ENCODE measurements at regions not wholly inside any gene's neighbourhood (a gene's known extent, or its start where the extent isn't known, plus 50 kb on each side); places are given as distances from the start of the nearest gene placed in this dataset.

DNA sequence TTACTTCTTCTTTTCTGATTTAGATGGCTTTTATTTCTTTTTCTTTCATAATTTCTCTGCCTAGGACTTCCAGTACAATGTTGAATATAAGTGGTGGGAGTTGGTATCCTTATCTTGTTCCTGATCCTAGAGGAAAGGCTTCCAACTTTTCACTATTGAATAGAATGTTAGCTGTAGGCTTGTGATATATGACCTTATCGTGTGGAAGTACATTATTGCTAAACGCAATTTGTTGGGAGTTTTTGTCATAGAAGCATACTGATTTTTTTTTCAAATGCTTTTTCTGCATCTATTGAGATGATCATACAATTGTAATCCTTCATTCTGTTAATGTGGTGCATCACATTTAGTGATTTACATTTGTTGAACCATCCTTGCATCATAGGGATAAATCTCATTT, 79.5 kb downstream of the FASLG start:
- Histone ChIP-seq H3K9me3 (ENCODE audit: control insufficient read depth, low read depth, low read length) (no peaks in the 10 kb centered on the region), H3K79me2 (ENCODE audit: control insufficient read depth, insufficient read depth, low read length) (no peaks in the 10 kb centered on the region), H3K36me3 (ENCODE audit: control insufficient read depth in 2 of 2, extremely low read depth in 1 of 2, insufficient read depth in 2 of 2, low read length in 2 of 2) (no peaks in the 10 kb centered on the region), H3K9ac (ENCODE audit: control insufficient read depth, extremely low read depth, insufficient read depth, low read length) (no peak overlapping the region), H3K4me2 (ENCODE audit: control insufficient read depth, extremely low read depth, insufficient read depth, low read depth, low read length) (no peak overlapping the region), H3K27ac (ENCODE audit: control insufficient read depth, insufficient read depth, low read length) (no peak overlapping the region), H4K20me1 (ENCODE audit: control insufficient read depth, extremely low read depth, insufficient read depth, low read length) (no peaks in the 10 kb centered on the region), H3K9me1 (ENCODE audit: control insufficient read depth, extremely low read depth, insufficient read depth, low read length) (no peaks in the 10 kb centered on the region), H3K4me3 (ENCODE audit: control insufficient read depth in 2 of 3, extremely low read depth in 1 of 3, insufficient read depth in 2 of 3, low read depth in 1 of 3, low read length in 3 of 3) (no peak overlapping the region), H2AFZ (ENCODE audit: control insufficient read depth, low read length) (no peak overlapping the region), H3K27me3 (ENCODE audit: control insufficient read depth, extremely low read depth, insufficient read depth, low read length) (no peaks in the 10 kb centered on the region), H3K4me1 (ENCODE audit: control insufficient read depth, extremely low read depth, insufficient read depth, low read length) (no peaks in the 10 kb centered on the region)
- no peak for FAIRE-seq
- TF ChIP-seq EZH2 (IDR thresholded peaks at IDR 0.05; ENCODE audit: low read length) = no peak
- dilution Hi-C loops (cut with MboI; ENCODE audit: extremely low pct_ligation_motif_present, low sequenced_read_pairs) = no loop called here
- no peak for DNase-seq (ENCODE audit: low read depth, low spot score)

DNA sequence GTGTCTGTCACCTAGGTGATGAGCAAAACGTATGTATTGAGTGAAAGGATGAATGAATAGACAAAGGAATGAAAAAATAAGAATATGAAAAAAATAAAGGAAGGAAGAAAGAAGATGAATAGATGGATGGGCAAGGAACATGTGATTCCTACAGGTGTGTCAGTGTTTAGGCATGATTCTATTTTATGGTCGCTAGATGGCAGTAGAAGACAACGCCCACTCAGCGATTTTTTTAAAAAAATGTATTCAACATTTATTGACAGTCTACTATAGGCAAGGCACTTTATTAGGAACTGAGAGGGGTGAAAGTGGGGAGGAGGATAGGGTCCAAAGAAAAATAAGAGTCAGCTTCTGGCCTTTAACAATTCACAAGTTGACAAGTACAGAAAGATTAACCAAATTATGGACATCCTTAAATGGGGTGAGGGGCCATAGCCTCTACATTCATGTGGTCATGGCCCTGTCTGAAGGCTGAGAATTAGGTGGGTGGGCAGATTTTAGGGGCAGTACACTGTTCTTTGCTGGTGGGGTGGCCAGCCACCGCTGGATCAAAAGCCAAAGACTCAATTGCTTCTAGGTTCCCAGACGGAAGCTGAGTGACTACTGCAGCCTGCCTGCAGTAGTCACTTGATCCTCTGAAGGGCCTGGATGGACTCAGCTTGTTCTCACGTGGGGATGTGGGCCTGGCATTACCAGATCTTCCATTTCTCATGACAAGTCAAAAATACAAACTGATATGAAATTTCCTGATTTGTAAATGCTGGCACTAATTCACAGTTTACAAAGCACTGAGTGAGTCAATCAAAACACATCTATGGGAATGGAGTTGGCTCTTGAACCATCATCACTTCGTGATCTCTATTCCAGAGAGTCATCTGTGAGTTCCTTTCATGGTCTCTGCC, 83.9 kb downstream of the FASLG start:
- Histone ChIP-seq H3K9ac (ENCODE audit: control insufficient read depth, extremely low read depth, insufficient read depth, low read length) (no peak overlapping the region), H3K27me3 (ENCODE audit: control insufficient read depth, extremely low read depth, insufficient read depth, low read length) (no peaks in the 10 kb centered on the region), H3K9me1 (ENCODE audit: control insufficient read depth, extremely low read depth, insufficient read depth, low read length) (no peaks in the 10 kb centered on the region), H3K79me2 (ENCODE audit: control insufficient read depth, insufficient read depth, low read length) (no peaks in the 10 kb centered on the region), H3K4me3 (ENCODE audit: control insufficient read depth in 2 of 3, extremely low read depth in 1 of 3, insufficient read depth in 2 of 3, low read depth in 1 of 3, low read length in 3 of 3) (no peak overlapping the region), H2AFZ (ENCODE audit: control insufficient read depth, low read length) (no peak overlapping the region), H4K20me1 (ENCODE audit: control insufficient read depth, extremely low read depth, insufficient read depth, low read length) (no peaks in the 10 kb centered on the region), H3K4me1 (ENCODE audit: control insufficient read depth, extremely low read depth, insufficient read depth, low read length) (peaks cover 17% of the 10 kb centered on the region), H3K4me2 (ENCODE audit: control insufficient read depth, extremely low read depth, insufficient read depth, low read depth, low read length) (no peak overlapping the region), H3K36me3 (ENCODE audit: control insufficient read depth in 2 of 2, extremely low read depth in 1 of 2, insufficient read depth in 2 of 2, low read length in 2 of 2) (no peaks in the 10 kb centered on the region), H3K9me3 (ENCODE audit: control insufficient read depth, low read depth, low read length) (no peaks in the 10 kb centered on the region), H3K27ac (ENCODE audit: control insufficient read depth, insufficient read depth, low read length) (no peak overlapping the region)
- no peak for DNase-seq (ENCODE audit: low read depth, low spot score)
- TF ChIP-seq, protein P1, sequence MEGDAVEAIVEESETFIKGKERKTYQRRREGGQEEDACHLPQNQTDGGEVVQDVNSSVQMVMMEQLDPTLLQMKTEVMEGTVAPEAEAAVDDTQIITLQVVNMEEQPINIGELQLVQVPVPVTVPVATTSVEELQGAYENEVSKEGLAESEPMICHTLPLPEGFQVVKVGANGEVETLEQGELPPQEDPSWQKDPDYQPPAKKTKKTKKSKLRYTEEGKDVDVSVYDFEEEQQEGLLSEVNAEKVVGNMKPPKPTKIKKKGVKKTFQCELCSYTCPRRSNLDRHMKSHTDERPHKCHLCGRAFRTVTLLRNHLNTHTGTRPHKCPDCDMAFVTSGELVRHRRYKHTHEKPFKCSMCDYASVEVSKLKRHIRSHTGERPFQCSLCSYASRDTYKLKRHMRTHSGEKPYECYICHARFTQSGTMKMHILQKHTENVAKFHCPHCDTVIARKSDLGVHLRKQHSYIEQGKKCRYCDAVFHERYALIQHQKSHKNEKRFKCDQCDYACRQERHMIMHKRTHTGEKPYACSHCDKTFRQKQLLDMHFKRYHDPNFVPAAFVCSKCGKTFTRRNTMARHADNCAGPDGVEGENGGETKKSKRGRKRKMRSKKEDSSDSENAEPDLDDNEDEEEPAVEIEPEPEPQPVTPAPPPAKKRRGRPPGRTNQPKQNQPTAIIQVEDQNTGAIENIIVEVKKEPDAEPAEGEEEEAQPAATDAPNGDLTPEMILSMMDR (optimal IDR thresholded peaks at IDR 0.05 in 1 of 3, IDR thresholded peaks at IDR 0.05 in 1 of 3, conservative IDR thresholded peaks at IDR 0.05 in 1 of 3; ENCODE audit: extremely low read depth in 1 of 3, insufficient read depth in 2 of 3, low read length in 3 of 3) = peak; percentile 56 to 70 (median 69)
- no peak for TF ChIP-seq EZH2 (IDR thresholded peaks at IDR 0.05; ENCODE audit: low read length)
- FAIRE-seq = peak; percentile 64
- dilution Hi-C loops (cut with MboI; ENCODE audit: extremely low pct_ligation_motif_present, low sequenced_read_pairs) = no loop called here
